ENCODE measurements at regions not wholly inside any gene's neighbourhood (a gene's known extent, or its start where the extent isn't known, plus 50 kb on each side); places are given as distances from the start of the nearest gene placed in this dataset.
A peak's percentile ranks its signal among the peaks of the same experiment; 100 is the strongest.

GRCh38 chr3:70748593-70748992, 436.2 kb upstream of the MDFIC2 start:
- BruUV-seq (replicated peaks) = no TSS peak
- Histone ChIP-seq H3K9me3 (ENCODE audit: low read depth, low read length, poor library complexity, severe bottlenecking) (no peaks in the 10 kb centered on the region), H3K4me1 (ENCODE audit: insufficient read depth, low read length, poor library complexity, severe bottlenecking) (no peaks in the 10 kb centered on the region), H3K27ac (ENCODE audit: low read depth, low read length, poor library complexity, severe bottlenecking) (no peak overlapping the region), H3K4me3 (ENCODE audit: low read depth, low read length, poor library complexity, severe bottlenecking) (no peak overlapping the region), H3K36me3 (ENCODE audit: insufficient read depth, low read length, poor library complexity, severe bottlenecking) (no peaks in the 10 kb centered on the region), H3K27me3 (replicated peaks; ENCODE audit: insufficient read depth, low read depth, low read length, poor library complexity) (no peaks in the 10 kb centered on the region)
- no peak for TF ChIP-seq EZH2 (IDR thresholded peaks at IDR 0.05; ENCODE audit: borderline replicate concordance, low read depth, low read length, poor library complexity, severe bottlenecking)
- TF ChIP-seq CTCF (conservative IDR thresholded peaks at IDR 0.05; ENCODE audit: low read depth, low read length) = no peak
- intact Hi-C loops (cut with micrococcal nuclease; ENCODE audit: unreplicated experiment) = no loop called here
- DNase-seq (ENCODE audit: low spot score) = peak; percentile 0
- POLR2A ChIA-PET (ENCODE audit: low non-redundant PET) = no interaction called here
- CTCF ChIA-PET = no interaction called here

- intact Hi-C loops (cut with micrococcal nuclease; ENCODE audit: unreplicated experiment) = no loop called here
These were observed 435.4 kb upstream of the MDFIC2 start for GRCh38 chr3:70747847-70748246.

GRCh38 chr3:70744536-70744935, 432.1 kb upstream of the MDFIC2 start:
- intact Hi-C loops (cut with micrococcal nuclease; ENCODE audit: unreplicated experiment) = no loop called here

More at GRCh38 chr3:70747847-70748246, 435.4 kb upstream of the MDFIC2 start:
- no peaks in the 10 kb centered on the region for H3K4me1 ChIP-seq (ENCODE audit: insufficient read depth, low read length, poor library complexity, severe bottlenecking)
- TF ChIP-seq EZH2 (IDR thresholded peaks at IDR 0.05; ENCODE audit: borderline replicate concordance, low read depth, low read length, poor library complexity, severe bottlenecking) (no peak), CTCF (conservative IDR thresholded peaks at IDR 0.05; ENCODE audit: low read depth, low read length) (no peak)
- no peaks in the 10 kb centered on the region for H3K9me3 ChIP-seq (ENCODE audit: low read depth, low read length, poor library complexity, severe bottlenecking)
- H3K27me3 ChIP-seq (replicated peaks; ENCODE audit: insufficient read depth, low read depth, low read length, poor library complexity) = no peaks in the 10 kb centered on the region
- no peak overlapping the region for H3K4me3 ChIP-seq (ENCODE audit: low read depth, low read length, poor library complexity, severe bottlenecking)
- ChIA-PET POLR2A (ENCODE audit: low non-redundant PET) (no interaction called here), CTCF (no interaction called here)
- DNase-seq (ENCODE audit: low spot score) = no peak
- H3K27ac ChIP-seq (ENCODE audit: low read depth, low read length, poor library complexity, severe bottlenecking) = no peak overlapping the region
- no peaks in the 10 kb centered on the region for H3K36me3 ChIP-seq (ENCODE audit: insufficient read depth, low read length, poor library complexity, severe bottlenecking)
- no TSS peak for BruUV-seq (replicated peaks)

More at GRCh38 chr3:70744536-70744935, 432.1 kb upstream of the MDFIC2 start:
- ChIA-PET POLR2A (ENCODE audit: low non-redundant PET) (no interaction called here), CTCF (no interaction called here)
- TF ChIP-seq CTCF (conservative IDR thresholded peaks at IDR 0.05; ENCODE audit: low read depth, low read length) = no peak
- no peak for TF ChIP-seq EZH2 (IDR thresholded peaks at IDR 0.05; ENCODE audit: borderline replicate concordance, low read depth, low read length, poor library complexity, severe bottlenecking)
- H3K4me3 ChIP-seq (ENCODE audit: low read depth, low read length, poor library complexity, severe bottlenecking) = no peak overlapping the region
- H3K36me3 ChIP-seq (ENCODE audit: insufficient read depth, low read length, poor library complexity, severe bottlenecking) = no peaks in the 10 kb centered on the region
- no peaks in the 10 kb centered on the region for H3K4me1 ChIP-seq (ENCODE audit: insufficient read depth, low read length, poor library complexity, severe bottlenecking)
- DNase-seq (ENCODE audit: low spot score) = no peak
- no peaks in the 10 kb centered on the region for H3K9me3 ChIP-seq (ENCODE audit: low read depth, low read length, poor library complexity, severe bottlenecking)
- H3K27me3 ChIP-seq (replicated peaks; ENCODE audit: insufficient read depth, low read depth, low read length, poor library complexity) = no peaks in the 10 kb centered on the region
- no TSS peak for BruUV-seq (replicated peaks)
- no peak overlapping the region for H3K27ac ChIP-seq (ENCODE audit: low read depth, low read length, poor library complexity, severe bottlenecking)
